ENCODE measurements at regions not wholly inside any gene's neighbourhood (a gene's known extent, or its start where the extent isn't known, plus 50 kb on each side); places are given as distances from the start of the nearest gene placed in this dataset.

DNA sequence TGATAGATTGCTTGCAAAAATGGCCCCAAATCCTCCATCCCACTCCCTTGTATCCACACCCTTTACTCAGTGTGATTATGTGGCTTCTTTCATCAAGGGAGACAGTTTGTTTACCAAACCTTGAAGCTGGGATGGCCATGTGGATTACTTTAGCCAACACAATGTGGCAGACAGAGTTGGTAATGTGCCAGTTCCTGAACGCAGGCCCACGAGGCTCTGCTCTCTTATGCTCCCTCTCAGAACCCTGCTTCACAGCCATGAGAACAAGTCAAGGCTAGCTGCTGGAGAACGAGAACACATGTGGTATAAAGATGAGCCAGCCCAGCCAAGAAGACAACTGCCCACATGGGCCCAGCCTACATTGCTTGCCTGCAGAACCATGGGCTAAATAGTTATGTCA is 162.3 kb downstream of the NDUFA12 start:
- TF ChIP-seq POLR2A (IDR thresholded peaks at IDR 0.05), result no peak
- TF ChIP-seq, protein P1, sequence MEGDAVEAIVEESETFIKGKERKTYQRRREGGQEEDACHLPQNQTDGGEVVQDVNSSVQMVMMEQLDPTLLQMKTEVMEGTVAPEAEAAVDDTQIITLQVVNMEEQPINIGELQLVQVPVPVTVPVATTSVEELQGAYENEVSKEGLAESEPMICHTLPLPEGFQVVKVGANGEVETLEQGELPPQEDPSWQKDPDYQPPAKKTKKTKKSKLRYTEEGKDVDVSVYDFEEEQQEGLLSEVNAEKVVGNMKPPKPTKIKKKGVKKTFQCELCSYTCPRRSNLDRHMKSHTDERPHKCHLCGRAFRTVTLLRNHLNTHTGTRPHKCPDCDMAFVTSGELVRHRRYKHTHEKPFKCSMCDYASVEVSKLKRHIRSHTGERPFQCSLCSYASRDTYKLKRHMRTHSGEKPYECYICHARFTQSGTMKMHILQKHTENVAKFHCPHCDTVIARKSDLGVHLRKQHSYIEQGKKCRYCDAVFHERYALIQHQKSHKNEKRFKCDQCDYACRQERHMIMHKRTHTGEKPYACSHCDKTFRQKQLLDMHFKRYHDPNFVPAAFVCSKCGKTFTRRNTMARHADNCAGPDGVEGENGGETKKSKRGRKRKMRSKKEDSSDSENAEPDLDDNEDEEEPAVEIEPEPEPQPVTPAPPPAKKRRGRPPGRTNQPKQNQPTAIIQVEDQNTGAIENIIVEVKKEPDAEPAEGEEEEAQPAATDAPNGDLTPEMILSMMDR (IDR thresholded peaks at IDR 0.05), result no peak
